ENCODE measurements at regions not wholly inside any gene's neighbourhood (a gene's known extent, or its start where the extent isn't known, plus 50 kb on each side); places are given as distances from the start of the nearest gene placed in this dataset.

- TF ChIP-seq ZNF274 (IDR thresholded peaks at IDR 0.05; ENCODE audit: insufficient read depth, insufficient read length): no peak
- TF ChIP-seq POLR2A (IDR thresholded peaks at IDR 0.05; ENCODE audit: low read depth, low read length): no peak
- no peak for TF ChIP-seq CEBPB (IDR thresholded peaks at IDR 0.05; ENCODE audit: borderline replicate concordance in 1 of 2, low read depth in 2 of 2, low read length in 2 of 2)
- TF ChIP-seq SRF (IDR thresholded peaks at IDR 0.05; ENCODE audit: low read depth in 2 of 2, low read length in 2 of 2): no peak
- no peak for TF ChIP-seq RCOR1 (conservative IDR thresholded peaks at IDR 0.05; ENCODE audit: low read depth, low read length)
- TF ChIP-seq JUND (IDR thresholded peaks at IDR 0.05; ENCODE audit: low read depth, low read length): no peak
- TF ChIP-seq EGR1 (IDR thresholded peaks at IDR 0.05; ENCODE audit: borderline replicate concordance in 1 of 2, low read depth in 2 of 2, low read length in 2 of 2): no peak
- no peak for TF ChIP-seq FOXM1 (IDR thresholded peaks at IDR 0.05; ENCODE audit: low read depth, low read length)
- TF ChIP-seq EP300 (IDR thresholded peaks at IDR 0.05; ENCODE audit: borderline replicate concordance in 1 of 2, control insufficient read depth in 1 of 2, low read depth in 2 of 2, low read length in 2 of 2): no peak
- no peak for TF ChIP-seq POLR2AphosphoS2 (IDR thresholded peaks at IDR 0.05; ENCODE audit: low read depth, low read length)
- TF ChIP-seq CTCF (IDR thresholded peaks at IDR 0.05 in 2 of 3, conservative IDR thresholded peaks at IDR 0.05 in 1 of 3; ENCODE audit: control insufficient read depth in 2 of 3, extremely low read depth in 1 of 3, insufficient read depth in 1 of 3, low read depth in 3 of 3, low read length in 3 of 3): no peak
- TF ChIP-seq ZZZ3 (IDR thresholded peaks at IDR 0.05; ENCODE audit: control insufficient read depth, insufficient read length, low read depth): no peak
- no peak for TF ChIP-seq RFX5 (IDR thresholded peaks at IDR 0.05; ENCODE audit: low read depth, low read length)
Measured at GRCh38 chr1:220943319-220943996, 64.2 kb downstream of the HLX start.
